HFF-Myc (cell line): ENCODE measurements at regions not wholly inside any gene's neighbourhood (a gene's known extent, or its start where the extent isn't known, plus 50 kb on each side); places are given as distances from the start of the nearest gene placed in this dataset.

Experiments
- DNase-seq: peaks from one replicate; pipeline ENCODE4 v3.0.0-alpha.2; 2011; ENCODE audit warnings: low read depth; ENCODE audit errors: extremely low read depth
- H3K4me3 ChIP-seq: replicated peaks from 2 replicates; pipeline ENCODE4 v1.5.1; 2011; ENCODE audit warnings: low read depth, mild to moderate bottlenecking, control low read depth, low read length
- TF ChIP-seq, protein P1 (sequence below): IDR thresholded peaks from 2 replicates; pipeline ENCODE4 v1.5.1; 2012; ENCODE audit warnings: mild to moderate bottlenecking, low read depth, low read length, control low read depth; ENCODE audit errors: missing control alignments

DNA sequence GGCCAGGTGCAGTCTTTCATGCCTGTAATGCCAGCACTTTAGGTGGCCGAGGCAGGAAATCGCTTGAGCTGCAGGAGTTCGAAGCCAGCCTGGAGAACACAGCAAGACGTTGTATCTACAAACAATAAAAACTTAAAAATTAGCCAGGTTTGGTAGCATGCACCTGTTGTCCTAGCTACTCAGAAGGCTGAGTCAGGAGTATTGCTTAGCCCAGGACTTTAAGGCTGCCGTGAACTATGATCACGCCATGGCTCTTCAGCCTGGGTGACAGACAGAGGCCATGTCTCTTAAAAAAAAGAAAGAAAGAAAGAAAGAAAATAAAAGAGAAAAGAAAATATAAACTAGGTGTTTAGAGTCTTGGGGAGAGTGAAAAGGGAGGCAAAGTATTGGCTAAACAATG is 96.4 kb upstream of the PDE5A start:
- TF ChIP-seq, protein P1, sequence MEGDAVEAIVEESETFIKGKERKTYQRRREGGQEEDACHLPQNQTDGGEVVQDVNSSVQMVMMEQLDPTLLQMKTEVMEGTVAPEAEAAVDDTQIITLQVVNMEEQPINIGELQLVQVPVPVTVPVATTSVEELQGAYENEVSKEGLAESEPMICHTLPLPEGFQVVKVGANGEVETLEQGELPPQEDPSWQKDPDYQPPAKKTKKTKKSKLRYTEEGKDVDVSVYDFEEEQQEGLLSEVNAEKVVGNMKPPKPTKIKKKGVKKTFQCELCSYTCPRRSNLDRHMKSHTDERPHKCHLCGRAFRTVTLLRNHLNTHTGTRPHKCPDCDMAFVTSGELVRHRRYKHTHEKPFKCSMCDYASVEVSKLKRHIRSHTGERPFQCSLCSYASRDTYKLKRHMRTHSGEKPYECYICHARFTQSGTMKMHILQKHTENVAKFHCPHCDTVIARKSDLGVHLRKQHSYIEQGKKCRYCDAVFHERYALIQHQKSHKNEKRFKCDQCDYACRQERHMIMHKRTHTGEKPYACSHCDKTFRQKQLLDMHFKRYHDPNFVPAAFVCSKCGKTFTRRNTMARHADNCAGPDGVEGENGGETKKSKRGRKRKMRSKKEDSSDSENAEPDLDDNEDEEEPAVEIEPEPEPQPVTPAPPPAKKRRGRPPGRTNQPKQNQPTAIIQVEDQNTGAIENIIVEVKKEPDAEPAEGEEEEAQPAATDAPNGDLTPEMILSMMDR = no peak
- no peak overlapping the region for H3K4me3 ChIP-seq
- DNase-seq = no peak

DNA sequence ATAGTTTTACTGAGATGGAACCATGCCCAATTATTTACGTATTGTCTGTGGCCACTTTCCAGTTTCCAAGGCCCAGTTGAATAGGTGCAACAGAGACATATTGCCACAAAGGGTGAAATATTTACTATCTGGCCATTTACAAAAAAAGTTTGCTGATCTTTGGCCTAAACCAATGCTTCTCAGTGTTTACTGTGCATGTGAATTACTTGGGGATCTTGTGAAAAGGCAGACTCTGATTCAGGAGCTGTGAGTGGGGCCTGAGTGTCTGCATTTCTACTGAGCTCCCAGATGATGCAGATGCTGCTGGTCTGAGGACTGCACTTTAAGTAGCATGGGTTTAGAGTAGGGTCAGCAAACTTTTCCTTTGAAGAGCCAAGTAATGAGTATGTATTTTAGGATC is 94.1 kb upstream of the PDE5A start:
- no peak for DNase-seq
- no peak overlapping the region for H3K4me3 ChIP-seq
- TF ChIP-seq, protein P1 = no peak

DNA sequence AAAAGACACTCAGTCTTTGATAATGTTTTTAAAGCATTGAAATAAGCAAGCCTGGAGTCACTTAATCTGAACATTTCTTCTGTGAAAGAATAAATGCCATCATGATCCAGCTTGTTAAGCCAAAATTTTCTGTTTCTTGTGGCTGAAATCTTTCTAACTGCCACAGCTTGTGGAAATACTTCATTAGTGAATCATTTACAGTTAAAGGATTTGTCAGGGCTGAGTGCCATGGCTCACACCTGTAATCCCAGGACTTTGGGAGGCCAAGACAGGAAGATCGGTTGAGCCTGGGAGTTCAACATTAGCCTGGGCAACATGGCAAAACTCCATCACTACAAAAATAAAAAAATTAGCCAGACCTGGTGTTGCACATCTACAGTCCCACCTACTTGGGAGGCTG is 93.3 kb upstream of the PDE5A start:
- TF ChIP-seq, protein P1 = no peak
- no peak for DNase-seq
- H3K4me3 ChIP-seq = no peak overlapping the region

DNA sequence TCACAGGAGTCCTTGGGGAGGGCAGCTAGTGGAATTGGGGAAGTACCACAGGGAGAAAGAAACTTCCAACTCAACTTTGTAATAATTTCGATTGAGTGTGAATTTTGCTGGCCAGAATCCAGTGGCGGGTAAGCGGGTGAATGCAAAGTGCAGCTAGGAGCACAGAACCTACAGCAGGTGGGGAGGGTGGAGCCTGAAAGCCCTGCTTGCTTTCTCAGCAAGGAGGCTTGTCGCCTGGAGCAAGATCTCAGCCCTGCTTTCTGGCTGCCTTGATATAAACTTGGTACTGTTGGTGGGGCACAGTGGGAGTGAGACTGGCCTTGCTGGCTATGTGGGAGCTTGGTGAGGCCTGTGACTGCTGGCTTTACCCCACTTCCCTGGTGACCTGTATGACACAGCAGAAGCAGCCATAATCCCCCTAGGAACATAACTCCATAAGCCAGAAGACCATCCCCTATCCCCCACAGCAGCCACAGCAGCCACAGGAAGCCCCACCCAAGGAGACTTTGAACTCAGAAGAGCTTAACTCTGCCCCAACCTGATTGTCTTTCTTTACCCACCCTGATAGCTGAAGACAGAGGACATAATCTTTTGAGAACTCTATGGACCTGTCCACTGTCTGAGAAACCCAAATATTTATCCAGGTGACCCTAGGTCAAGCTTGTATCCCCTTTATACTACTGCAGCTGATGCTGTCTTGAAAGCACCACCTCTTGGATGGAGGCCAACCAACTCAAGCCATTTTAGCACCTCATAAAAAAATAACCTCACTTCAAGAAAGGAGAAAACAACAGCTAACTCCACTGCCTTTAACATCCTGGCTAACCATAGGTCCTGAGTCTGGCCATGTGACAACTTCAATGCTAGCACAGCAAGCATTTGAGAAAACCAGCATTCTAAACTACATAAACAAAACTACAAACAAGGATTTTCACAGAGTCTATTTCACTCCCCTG is 87.2 kb upstream of the PDE5A start:
- no peak for DNase-seq
- no peak overlapping the region for H3K4me3 ChIP-seq

DNA sequence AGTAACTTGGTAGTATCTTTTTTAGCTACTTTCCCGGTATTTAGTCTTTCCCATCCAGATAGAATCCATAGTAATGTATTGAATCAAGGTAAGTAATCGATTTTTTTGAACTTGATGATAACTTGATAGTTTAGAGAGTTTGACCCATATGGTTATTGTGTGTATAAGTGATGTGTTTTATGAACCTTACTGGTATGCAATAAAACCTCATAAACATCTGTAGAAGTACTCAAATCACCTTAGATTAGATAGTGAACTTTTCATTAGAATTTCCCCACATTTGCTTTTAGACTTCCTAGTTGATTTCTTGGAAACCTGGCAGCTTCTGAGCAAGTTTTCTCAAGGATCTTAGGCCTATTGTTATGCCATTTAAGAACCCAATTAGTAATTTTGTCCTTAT is 80.8 kb upstream of the PDE5A start:
- H3K4me3 ChIP-seq = no peak overlapping the region
- DNase-seq = no peak

More for the DNA sequence above, 87.2 kb upstream of the PDE5A start:
- TF ChIP-seq, protein P1 = no peak

DNA sequence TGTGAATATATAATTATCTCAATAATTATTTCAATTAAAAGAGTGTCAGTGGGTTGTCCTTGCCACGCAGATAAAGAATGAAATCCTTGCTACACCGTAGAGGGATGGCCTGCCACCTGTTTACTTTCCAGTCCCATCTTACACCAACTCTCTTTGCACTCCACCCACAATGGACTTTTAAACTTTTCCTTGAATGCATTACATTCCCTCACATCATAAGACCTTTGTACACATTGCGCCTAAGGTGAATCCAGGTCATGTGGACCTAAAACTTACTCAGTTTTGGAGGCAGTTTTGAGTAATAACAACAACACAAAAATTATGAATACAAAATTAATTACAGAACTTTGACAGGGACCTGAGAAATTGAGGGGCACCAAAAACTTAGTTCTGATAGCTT is 78.7 kb upstream of the PDE5A start:
- TF ChIP-seq, protein P1 = no peak
- H3K4me3 ChIP-seq = no peak overlapping the region
- DNase-seq = no peak

More for the DNA sequence above, 80.8 kb upstream of the PDE5A start:
- TF ChIP-seq, protein P1 = no peak

DNA sequence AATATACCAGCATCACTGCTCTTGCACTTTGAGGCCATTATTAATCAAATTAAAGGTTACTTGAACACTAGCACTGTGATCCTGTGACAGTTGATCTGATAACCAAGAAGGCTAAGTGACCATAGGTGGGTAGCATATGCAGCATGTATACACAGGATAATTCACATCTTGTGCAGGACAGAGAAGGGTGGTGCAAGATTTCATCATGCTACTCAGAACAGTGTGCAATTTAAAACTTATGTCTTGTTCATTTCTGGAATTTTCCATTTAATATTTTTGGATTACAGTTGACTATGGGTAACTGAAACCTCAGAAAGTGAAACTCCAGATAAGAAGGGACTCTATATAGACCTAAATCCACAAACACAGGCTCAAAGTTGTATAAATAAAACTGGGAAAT is 78.2 kb upstream of the PDE5A start:
- TF ChIP-seq, protein P1 = no peak
- no peak for DNase-seq
- H3K4me3 ChIP-seq = no peak overlapping the region
